ENCODE measurements at regions not wholly inside any gene's neighbourhood (a gene's known extent, or its start where the extent isn't known, plus 50 kb on each side); places are given as distances from the start of the nearest gene placed in this dataset.
"Not testable (repeated sequence)": the region's sequence is repeated elsewhere in the genome, so short reads cannot be mapped to it uniquely, and the experiment has no call there.

DNA sequence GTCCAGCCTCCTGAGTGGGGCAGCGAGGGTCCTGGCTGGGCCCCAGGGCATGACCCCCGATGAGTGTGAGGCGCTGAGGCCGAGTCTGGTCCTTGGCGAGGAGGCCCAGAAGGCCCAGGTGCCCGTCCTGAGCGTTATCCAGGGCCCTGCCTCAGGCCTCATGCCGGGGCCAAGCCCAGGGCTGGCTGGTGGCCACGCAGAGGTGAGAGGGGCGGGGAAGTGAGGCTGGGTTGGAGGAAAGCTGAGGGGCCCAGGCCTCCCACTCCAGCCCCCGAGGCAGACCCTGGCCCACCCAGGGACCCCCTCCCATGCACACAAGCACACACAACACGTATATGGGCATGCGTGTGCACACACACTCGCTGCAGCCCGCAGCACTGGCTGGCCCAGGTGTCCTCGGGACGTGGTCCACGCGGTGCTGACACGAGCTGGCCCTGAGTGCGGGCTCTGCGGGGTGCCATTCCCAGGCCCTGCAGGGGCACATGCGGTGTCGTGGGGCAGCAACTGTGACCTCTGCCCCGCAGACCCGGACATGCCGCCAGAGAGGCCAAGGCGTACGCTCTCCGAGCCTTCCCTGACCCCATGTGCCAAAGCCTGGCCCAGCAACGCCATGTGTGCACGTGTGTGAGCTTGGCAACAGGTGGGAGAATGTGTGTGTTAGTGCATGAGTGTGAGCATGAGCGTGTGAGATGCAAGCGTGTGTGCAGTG, 160.2 kb downstream of the TMEM121 start:
- H3K4me3 ChIP-seq (ENCODE audit: insufficient read depth, low read depth, low read length); DNase-seq; H3K27me3 ChIP-seq (ENCODE audit: control insufficient read depth, insufficient read depth, low read length); H3K36me3 ChIP-seq (replicated peaks; ENCODE audit: control insufficient read depth, insufficient read depth, low read length): not testable (repeated sequence)

- H3K36me3 ChIP-seq (replicated peaks; ENCODE audit: control insufficient read depth, insufficient read depth, low read length); DNase-seq; H3K4me3 ChIP-seq (ENCODE audit: insufficient read depth, low read depth, low read length): not testable (repeated sequence)
Measured at GRCh38 chr14:105687171-105688022, 161.0 kb downstream of the TMEM121 start.

GRCh38 chr14:105688023-105688351, 161.6 kb downstream of the TMEM121 start:
- not testable (repeated sequence) for DNase-seq; H3K27me3 ChIP-seq (ENCODE audit: control insufficient read depth, insufficient read depth, low read length); H3K36me3 ChIP-seq (replicated peaks; ENCODE audit: control insufficient read depth, insufficient read depth, low read length); H3K4me3 ChIP-seq (ENCODE audit: insufficient read depth, low read depth, low read length)

More at GRCh38 chr14:105687171-105688022, 161.0 kb downstream of the TMEM121 start:
- not testable (repeated sequence) for H3K27me3 ChIP-seq (ENCODE audit: control insufficient read depth, insufficient read depth, low read length)

GRCh38 chr14:105688664-105689221, 162.4 kb downstream of the TMEM121 start:
- DNase-seq, result not testable (repeated sequence)

DNA sequence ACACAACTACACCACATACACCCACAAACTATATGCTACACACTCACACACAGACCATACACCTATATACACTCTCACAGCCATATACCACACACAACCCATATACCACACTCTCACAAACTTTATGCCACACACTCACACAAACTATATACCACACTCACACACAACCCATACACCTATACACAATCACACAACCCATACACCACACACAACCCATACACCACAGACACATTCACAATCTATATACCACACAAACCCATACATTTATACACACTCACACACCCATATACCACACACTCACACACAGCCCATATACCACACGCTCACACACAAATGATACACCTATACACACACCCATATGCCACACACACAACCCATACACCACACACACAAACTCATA, 163.3 kb downstream of the TMEM121 start:
- H3K36me3 ChIP-seq (replicated peaks; ENCODE audit: control insufficient read depth, insufficient read depth, low read length), result no peaks in the 10 kb centered on the region
- no peak for DNase-seq
- H3K4me3 ChIP-seq (ENCODE audit: insufficient read depth, low read depth, low read length), result no peak overlapping the region
- H3K27me3 ChIP-seq (ENCODE audit: control insufficient read depth, insufficient read depth, low read length), result no peaks in the 10 kb centered on the region

More at GRCh38 chr14:105688664-105689221, 162.4 kb downstream of the TMEM121 start:
- not testable (repeated sequence) for H3K4me3 ChIP-seq (ENCODE audit: insufficient read depth, low read depth, low read length); H3K36me3 ChIP-seq (replicated peaks; ENCODE audit: control insufficient read depth, insufficient read depth, low read length); H3K27me3 ChIP-seq (ENCODE audit: control insufficient read depth, insufficient read depth, low read length)

DNA sequence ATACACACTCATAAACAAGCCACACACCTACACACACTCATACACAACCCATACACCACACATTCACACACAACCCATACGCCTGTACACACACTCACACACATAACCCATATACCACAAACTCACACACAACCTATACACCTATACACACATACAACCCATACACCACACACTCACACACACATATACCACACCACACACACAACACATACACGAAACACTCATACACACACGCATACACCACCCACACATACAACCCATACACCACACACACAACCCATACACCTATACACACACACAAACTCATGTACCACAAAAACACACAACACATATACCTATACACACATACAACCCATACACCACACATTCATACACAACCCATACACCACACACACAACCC, 164.3 kb downstream of the TMEM121 start:
- no peaks in the 10 kb centered on the region for H3K36me3 ChIP-seq (replicated peaks; ENCODE audit: control insufficient read depth, insufficient read depth, low read length)
- H3K27me3 ChIP-seq (ENCODE audit: control insufficient read depth, insufficient read depth, low read length), result no peaks in the 10 kb centered on the region
- H3K4me3 ChIP-seq (ENCODE audit: insufficient read depth, low read depth, low read length), result no peak overlapping the region
- DNase-seq, result no peak

DNA sequence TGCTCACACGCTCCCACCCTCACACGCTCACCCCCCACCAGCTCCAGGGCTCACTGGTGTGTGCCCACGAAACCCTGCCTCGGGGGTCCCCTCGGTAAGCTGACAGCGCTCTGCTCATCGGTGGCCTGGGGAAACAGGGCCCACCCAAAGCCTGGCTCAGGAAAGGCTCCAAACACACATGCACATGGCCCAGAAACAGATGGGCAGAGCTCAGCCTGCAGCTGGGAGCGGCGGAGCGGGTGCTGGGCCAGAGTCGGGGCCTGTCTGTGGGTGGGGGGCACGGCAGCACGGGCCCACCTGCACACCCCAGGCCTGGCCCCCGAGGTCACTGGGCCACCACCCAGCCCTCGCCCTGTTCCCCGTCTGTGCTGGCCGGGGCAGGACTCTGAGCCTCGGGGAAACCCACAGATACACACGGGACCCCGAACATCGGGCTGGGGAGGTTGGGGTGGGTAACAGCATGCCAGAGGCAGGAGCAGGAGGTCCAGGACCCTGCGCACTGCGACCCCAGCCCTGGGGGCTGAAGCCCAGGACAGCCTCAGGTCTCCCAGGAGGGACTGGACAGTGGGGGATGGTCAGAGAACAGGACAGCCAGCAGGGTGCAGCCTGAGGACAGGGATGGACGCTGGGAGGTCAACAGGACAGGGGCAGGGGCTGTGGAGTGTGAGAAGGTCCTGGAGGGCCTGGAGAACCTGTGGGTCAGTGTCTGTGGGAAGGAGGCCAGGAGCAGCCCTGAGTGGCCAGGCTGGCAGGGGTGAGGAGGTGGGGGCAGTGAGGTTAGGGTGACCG, 165.1 kb downstream of the TMEM121 start:
- H3K36me3 ChIP-seq (replicated peaks; ENCODE audit: control insufficient read depth, insufficient read depth, low read length); H3K27me3 ChIP-seq (ENCODE audit: control insufficient read depth, insufficient read depth, low read length); DNase-seq; H3K4me3 ChIP-seq (ENCODE audit: insufficient read depth, low read depth, low read length): not testable (repeated sequence)

DNA sequence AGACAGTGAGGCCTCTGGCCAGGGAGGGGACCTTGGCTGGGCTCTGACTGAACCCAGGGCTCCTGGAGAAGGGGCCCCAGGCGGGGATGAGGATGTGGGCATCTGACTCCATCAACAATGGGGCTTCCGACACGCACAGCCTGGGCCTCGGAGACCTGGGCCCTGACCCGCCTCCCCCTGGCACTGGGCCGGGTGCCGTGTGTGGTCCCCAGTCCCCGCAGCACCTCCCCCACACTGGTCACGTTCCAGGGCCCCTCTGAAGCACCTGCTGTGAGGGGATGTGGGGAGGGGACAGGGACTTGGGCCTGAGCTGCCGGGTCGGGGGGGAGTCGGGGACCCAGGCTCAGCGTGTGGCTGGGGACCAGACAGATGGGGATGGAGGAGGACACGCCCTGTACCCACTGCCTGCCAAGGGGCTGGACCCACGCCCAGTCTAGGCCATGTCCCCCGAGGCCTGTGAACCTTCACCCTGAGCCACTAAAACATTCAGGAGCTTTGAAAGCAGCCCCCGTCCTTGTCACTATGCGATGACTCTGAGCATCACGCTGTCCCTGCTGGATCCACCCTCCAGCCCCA, 165.8 kb downstream of the TMEM121 start:
- H3K27me3 ChIP-seq (ENCODE audit: control insufficient read depth, insufficient read depth, low read length); H3K36me3 ChIP-seq (replicated peaks; ENCODE audit: control insufficient read depth, insufficient read depth, low read length); DNase-seq: not testable (repeated sequence)

GRCh38 chr14:105694961-105695360, 168.6 kb downstream of the TMEM121 start:
- H3K4me3 ChIP-seq (ENCODE audit: insufficient read depth, low read depth, low read length), result no peak overlapping the region
- DNase-seq, result no peak
- no peaks in the 10 kb centered on the region for H3K36me3 ChIP-seq (replicated peaks; ENCODE audit: control insufficient read depth, insufficient read depth, low read length)
- H3K27me3 ChIP-seq (ENCODE audit: control insufficient read depth, insufficient read depth, low read length), result no peaks in the 10 kb centered on the region

More for the DNA sequence above, 165.8 kb downstream of the TMEM121 start:
- H3K4me3 ChIP-seq (ENCODE audit: insufficient read depth, low read depth, low read length), result not testable (repeated sequence)

DNA sequence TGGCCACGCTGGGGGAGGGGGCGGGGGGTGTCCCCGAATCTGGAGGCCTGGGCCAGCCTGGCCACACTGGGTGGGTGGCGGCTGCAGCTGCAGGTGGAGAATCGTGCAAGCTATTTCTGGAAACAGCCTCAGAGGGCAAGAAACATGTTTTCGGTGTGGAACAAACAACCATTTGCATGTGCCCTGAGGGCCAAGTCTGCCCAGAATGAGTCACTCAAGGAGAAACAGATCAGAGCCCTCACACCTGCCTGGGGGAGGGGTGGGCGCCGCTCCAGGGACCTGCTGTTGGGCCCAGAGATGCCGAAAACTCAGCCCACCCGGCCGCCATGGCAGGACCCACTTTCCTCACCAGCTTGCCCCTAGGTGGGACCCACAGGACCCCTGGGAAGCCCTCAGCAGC, 170.0 kb downstream of the TMEM121 start:
- H3K4me3 ChIP-seq (ENCODE audit: insufficient read depth, low read depth, low read length); H3K27me3 ChIP-seq (ENCODE audit: control insufficient read depth, insufficient read depth, low read length); H3K36me3 ChIP-seq (replicated peaks; ENCODE audit: control insufficient read depth, insufficient read depth, low read length); DNase-seq: not testable (repeated sequence)

DNA sequence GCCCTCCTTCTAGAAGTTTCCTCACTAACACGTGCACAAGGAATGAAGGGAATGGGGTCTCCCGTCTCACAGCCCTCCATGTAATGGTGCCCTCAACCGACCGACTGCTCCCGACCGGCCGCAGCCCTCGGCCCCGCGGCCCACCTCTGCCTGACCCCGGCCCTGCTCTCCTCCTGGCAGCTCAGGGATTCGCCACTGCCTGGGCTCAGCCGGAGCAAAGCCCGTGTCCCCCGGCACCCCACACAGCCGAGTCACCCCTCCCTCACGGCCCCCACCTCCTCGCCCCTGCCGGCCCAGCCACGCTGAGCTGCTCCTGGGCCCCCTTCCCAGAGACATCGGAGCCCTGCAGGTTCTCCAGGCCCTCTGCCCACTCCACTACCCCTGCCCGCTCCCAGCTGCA, 171.0 kb downstream of the TMEM121 start:
- DNase-seq; H3K27me3 ChIP-seq (ENCODE audit: control insufficient read depth, insufficient read depth, low read length); H3K36me3 ChIP-seq (replicated peaks; ENCODE audit: control insufficient read depth, insufficient read depth, low read length); H3K4me3 ChIP-seq (ENCODE audit: insufficient read depth, low read depth, low read length): not testable (repeated sequence)

GRCh38 chr14:105697955-105698354, 171.6 kb downstream of the TMEM121 start:
- not testable (repeated sequence) for H3K27me3 ChIP-seq (ENCODE audit: control insufficient read depth, insufficient read depth, low read length); H3K4me3 ChIP-seq (ENCODE audit: insufficient read depth, low read depth, low read length); DNase-seq; H3K36me3 ChIP-seq (replicated peaks; ENCODE audit: control insufficient read depth, insufficient read depth, low read length)

- DNase-seq; H3K4me3 ChIP-seq (ENCODE audit: insufficient read depth, low read depth, low read length); H3K27me3 ChIP-seq (ENCODE audit: control insufficient read depth, insufficient read depth, low read length); H3K36me3 ChIP-seq (replicated peaks; ENCODE audit: control insufficient read depth, insufficient read depth, low read length): not testable (repeated sequence)
Measured at GRCh38 chr14:105698940-105699556, 172.7 kb downstream of the TMEM121 start.

DNA sequence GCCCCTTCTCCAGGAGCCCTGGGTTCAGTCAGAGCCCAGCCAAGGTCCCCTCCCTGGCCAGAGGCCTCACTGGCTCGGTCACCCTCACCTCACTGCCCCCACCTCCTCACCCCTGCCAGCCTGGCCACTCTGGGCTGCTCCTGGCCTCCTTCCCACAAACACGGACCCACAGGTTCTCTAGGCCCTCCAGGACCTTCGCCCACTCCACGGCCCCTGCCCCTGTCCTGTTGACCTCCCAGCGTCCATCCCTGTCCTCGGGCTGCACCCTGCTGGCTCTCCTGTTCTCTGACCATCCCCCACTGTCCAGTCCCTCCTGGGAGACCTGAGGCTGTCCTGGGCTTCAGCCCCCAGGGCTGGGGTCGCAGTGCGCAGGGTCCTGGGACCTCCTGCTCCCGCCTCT, 173.3 kb downstream of the TMEM121 start:
- not testable (repeated sequence) for H3K27me3 ChIP-seq (ENCODE audit: control insufficient read depth, insufficient read depth, low read length); DNase-seq; H3K4me3 ChIP-seq (ENCODE audit: insufficient read depth, low read depth, low read length); H3K36me3 ChIP-seq (replicated peaks; ENCODE audit: control insufficient read depth, insufficient read depth, low read length)
